GM21717 (cell line): ENCODE measurements at regions not wholly inside any gene's neighbourhood (a gene's known extent, or its start where the extent isn't known, plus 50 kb on each side); places are given as distances from the start of the nearest gene placed in this dataset.
"Not testable (repeated sequence)": the region's sequence is repeated elsewhere in the genome, so short reads cannot be mapped to it uniquely, and the experiment has no call there.

ENCODE experiments used
- ATAC-seq: cut with Tn5 transposase; IDR thresholded peaks from one replicate; pipeline ENCODE4 v1.9.1; 2021; ENCODE audit warnings: mild to moderate bottlenecking, moderate library complexity; ENCODE audit not compliant: unreplicated experiment

DNA sequence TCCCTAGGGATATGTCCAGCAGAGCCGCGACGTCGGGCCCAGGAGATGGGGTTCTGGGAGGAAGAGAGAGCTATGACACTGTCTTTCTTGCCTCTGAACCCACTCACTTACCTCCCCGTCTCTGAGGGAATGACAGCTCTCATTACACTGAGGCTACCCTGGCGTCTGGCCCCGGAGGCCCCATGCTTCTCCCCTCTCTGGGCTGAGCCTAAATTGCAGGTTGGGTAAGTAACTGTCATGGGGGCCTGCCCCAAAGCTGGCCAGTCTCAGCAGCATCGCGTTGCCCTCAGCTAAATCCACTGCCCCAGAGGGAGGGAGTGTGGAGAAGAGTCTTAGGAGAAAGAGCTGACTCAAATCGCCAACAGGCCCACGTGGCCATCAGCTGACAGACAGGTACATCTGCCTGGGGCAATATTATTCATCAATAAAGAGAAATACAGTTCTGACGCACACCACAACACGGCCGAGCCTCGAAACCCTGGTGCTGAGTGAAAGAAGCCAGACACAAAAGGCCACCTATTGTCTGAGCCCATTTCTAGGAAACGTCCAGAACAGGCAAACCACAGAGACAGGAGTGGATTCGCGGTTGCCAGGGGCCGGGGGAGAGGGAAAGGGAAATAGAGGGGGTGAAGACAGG is 156.4 kb downstream of the C16orf95 start:
- no peak for ATAC-seq

DNA sequence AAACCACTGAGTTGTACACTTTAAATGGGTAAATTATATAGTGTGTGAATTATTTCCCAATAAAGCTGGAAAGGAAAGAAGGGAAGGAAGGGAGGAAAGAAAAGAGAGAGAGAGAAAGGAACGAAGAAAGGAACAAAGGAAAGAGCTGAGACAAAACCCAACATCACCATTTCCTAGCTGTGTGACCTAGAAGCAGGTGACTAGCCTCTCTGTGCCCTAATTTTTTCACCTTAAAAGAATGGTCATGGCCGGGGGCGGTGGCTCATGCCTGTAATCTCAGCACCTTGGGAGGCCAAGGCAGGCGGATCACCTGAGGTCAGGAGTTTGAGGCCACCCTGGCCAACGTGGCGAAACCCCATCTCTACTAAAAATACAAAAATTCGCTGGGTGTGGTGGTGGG is 155.8 kb downstream of the C16orf95 start:
- ATAC-seq = not testable (repeated sequence)

DNA sequence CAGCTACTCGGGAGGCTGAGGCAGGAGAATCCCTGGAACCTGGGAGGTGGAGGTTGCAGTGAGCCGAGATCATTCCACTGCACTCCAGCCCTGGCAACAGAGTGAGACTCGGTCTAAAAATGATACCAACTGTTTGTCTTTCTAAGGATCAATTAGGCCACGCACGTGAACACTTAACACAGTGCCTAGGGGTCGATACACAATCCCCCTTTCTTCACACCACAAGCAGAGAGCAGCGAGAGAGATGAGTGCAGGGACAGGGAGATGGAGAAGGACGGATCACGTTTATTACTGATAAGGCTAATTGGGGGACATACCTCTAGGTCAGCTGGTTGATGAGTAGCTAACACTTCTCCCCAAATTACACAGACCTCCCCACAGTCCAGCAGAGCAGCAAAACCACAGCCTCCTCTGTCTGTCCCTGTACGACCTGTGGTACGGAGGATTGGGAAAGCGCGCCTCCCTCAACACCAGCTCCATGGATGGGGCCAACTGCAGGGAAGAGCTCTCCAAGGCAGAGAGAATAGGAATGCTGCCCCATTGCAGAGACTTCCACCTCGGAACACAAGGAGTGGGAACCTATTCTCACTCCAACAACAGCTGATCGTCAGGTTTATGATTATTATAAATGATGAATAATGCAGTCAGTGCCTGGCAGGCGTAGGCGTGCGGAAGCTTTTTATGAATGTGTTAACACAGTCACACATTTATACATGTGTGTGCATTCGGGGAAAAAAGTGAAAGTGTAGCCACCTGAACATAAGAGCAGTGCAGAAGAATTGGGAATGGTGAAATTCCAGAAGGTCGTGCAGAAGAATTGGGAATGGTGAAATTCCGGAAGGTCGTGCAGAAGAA is 155.1 kb downstream of the C16orf95 start:
- no peak for ATAC-seq

DNA sequence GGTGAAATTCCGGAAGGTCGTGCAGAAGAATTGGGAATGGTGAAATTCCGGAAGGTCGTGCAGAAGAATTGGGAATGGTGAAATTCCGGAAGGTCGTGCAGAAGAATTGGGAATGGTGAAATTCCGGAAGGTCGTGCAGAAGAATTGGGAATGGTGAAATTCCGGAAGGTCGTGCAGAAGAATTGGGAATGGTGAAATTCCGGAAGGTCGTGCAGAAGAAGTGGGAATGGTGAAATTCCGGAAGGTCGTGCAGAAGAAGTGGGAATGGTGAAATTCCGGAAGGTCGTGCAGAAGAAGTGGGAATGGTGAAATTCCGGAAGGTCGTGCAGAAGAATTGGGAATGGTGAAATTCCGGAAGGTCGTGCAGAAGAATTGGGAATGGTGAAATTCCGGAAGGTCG is 154.4 kb downstream of the C16orf95 start:
- ATAC-seq = not testable (repeated sequence)

DNA sequence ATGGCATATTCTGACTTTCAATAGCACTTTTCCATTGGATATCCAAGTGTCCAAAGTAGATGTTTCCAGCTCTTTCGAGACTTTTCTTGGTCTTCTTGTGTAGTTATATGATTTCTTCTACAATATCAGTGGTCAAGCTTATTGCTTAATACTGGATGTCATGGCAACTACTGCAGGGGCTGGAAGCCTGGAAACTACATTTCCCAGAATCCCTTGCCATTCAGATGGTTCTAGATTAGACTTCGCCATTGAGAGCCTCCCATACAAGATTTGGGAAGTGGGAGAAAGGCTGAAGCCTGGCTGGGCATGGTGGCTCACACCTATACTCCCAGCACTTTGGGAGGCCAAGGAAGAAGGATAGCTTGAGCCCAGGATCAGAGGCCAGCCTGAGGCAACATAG is 153.6 kb downstream of the C16orf95 start:
- ATAC-seq = no peak

DNA sequence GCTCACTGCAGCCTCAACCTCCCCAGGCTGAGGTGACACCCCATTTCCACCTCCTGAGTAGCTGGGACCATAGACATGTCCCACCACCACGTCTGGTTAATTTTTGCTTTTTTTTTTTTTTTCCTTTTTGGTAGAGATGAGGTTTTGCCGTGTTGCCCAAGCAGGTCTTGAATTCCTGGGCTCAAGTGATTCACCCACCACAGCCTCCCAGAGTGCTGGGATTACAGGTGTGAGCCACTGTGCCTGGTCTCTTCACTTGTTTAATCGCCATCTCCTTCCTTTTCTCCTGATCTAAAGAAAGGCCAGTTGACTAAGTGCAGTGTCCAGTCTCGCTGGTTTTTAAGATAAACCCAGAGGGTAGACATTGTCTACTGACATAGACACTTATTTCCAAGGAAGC is 152.0 kb downstream of the C16orf95 start:
- ATAC-seq = no peak

DNA sequence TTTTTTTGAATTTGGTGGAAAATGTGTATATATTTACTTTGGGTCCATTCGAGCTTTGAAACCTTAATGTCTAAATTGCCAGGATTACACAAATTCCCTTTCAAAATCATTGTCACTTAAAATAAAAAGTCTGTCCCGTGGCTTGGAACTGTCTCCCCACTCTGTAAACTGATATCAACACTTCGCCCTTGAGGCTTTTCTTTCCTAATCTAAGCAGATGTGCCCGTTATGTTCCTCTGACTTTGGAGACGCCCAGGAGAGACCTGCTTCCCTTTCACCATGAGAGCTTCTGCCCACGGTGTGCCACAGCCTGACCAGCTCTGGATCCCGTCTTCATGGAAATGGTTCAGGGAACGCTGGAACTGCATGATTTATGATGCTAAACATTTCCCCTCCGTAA is 151.3 kb downstream of the C16orf95 start:
- no peak for ATAC-seq

DNA sequence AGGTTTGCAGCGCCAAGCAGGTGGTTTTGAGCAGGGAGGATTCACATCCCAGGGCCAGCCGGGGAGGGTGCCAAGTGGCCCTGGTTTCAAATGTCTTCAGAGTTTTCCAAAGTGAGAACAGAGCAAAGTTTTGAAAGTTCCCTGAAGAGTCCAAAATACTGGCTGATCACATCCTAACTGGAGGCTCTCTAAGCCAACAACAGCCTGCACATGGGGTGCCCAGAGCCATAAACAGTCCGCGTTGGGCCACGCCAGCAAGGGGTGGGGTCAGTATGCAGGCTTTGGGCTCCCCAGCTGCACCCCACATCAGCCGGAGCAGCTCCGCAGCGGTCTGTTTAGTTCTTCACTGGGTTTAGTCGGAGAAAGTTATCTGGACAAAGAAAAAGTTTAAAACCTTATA is 150.9 kb downstream of the C16orf95 start:
- no peak for ATAC-seq

DNA sequence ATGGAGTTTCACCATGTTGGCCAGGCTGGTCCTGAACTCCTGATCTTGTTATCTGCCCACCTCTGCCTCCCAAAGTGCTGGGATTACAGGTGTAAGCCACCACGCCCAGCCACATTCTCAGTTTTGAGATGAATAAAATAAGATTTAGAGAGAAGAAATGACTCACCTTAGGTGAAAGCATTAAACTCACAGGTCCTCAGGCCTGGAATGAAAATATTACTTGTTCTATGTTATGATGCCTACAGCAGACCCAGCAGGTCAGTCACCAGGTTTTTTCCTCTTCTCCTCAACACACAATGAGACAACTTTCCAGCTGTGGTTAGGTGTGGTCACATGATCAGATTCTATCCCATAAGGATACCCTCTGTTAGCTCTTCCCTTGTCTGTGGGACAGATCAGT is 150.3 kb downstream of the C16orf95 start:
- ATAC-seq = no peak

DNA sequence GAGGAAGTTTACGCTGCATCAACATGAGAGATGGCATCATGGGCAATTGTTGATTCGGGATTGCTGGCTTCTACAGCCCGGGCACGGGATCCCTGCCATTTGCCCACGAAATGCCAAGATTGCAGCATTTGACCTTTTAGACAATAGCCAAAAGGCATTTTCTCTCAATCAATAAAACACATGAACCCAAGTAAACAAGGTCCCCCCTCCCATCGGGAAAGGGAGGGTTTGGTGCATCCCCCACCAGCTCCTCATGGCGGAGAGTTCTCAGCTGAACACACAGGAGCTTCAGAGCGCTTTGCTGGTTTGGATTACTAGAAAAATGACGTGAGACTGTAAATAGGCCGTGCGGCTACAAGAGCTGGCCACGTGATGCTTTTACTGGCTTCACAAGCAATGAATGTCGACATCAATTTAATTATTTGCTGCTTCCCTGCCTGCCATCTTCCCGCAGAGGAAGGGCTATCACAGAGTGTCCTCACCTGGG is 147.6 kb downstream of the C16orf95 start:
- no peak for ATAC-seq

DNA sequence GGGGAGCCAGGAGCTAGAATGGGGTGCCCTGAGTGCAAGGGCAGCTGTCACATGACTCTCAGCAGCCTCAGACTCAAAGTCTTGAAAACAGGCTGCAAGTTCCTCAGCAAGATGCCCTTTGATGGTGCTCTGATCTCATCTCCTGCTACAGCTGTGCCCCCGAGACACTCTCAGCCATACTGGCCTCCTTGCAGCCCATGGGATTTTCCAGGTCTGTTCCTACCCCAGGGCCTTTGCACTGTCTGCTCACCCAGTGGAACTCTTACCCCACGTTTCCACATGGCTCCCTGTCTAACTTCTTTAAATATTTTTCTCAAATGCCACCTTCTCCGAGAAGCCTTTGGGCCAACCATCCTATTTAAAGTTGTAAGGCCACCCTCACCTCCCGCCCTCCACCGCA is 146.9 kb downstream of the C16orf95 start:
- ATAC-seq = no peak

DNA sequence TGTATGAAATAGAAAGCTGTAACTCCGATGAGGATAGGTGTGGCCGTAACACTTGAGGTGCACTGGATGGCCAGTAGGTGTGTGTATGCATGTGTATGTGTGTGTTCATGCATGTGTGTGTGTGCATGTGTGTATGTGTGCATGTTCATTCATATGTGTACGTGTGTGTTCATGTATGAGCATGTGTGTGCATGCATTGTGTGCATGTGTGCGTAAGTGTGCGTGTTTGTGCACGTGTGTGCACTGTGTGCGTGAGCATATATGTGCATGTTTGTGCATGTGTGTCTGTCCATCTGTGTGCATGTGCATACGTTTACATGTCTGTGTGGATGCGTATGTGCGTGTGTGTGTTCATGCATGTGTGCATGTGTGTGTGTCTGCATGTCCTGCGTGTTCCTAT is 145.5 kb downstream of the C16orf95 start:
- no peak for ATAC-seq

DNA sequence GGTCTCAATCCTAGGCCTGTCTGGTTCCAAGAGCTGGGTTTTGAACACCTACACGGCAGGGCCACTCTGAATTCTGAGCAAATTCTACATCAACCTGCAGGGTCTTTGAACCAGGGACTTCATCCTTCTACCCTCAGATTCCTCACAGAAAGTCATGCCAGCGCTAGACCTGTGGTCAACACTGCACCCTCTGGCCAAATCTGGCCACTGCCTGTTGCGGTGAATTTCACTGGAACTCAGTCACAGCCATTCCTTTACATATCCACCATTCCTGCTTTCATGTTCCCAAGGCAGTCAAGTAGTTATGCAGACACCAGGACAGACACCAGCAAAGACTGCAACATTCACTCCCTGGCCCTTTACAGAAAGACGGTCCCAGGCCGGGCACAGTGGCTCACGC is 144.6 kb downstream of the C16orf95 start:
- no peak for ATAC-seq

DNA sequence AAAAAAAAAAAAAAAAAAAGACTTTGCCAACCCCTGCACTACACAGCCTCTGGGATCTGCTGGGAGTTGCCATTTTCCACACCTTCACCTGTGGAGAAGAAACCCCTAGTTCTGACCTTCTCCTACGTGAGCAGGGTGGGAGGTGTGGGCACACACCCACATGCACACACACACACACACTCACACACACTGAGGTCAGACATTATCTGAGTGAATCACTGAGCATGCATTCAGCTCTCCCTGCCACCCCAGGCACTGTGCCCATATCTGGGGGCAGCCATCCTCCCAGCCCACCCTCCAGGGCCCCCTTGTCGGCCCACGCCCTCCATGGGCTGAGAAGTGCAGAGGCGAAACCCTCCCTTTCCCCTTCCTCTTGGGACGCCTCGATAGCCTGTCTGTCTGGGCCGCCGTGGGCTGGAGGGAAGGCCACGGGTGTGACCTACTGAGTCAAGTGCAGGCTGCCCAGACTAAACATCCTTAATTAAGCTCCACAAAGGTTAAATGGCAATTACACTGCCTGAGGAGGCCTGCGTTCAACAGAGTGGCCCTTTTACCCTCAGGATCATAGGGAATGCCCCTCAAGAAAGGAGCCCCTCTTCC is 143.8 kb downstream of the C16orf95 start:
- no peak for ATAC-seq

DNA sequence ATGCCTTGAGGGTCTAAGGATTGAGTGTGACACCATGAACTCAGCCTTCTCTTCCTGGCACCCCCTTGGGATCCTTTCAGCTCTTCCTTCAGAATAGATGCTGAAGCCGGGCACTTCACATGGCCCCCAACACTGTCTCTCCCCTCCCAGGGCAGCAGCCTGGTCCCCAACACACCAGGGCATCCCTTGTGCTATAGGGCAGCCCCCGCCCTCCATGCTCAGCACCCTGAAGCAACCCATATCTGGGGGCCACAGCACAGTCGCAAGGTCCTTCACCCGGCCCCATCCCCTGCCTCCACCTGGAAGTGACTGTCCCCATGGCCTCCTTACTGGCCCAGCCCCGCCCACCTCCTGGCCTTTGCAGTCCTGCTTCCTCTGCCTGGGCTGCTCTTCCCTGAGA is 143.1 kb downstream of the C16orf95 start:
- no peak for ATAC-seq

DNA sequence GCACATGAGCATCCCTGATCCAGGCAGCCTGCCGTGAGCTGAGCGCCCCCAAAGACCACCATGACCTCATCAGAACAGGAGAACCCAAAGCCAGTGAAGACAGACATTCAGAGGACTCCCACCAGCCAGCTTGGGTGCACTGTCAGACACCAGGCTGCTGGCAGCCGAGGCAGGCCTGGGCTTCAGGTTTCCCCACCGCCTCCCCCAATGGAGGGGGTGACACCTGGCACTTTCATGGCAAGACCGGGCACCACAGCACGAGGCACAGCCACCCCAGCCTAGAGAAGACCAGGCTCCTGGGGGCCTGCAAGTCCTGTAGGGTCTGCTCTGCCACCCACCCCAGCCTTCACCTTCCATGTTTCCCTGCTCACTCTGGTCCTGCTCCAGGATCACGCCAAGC is 140.5 kb downstream of the C16orf95 start:
- no peak for ATAC-seq

DNA sequence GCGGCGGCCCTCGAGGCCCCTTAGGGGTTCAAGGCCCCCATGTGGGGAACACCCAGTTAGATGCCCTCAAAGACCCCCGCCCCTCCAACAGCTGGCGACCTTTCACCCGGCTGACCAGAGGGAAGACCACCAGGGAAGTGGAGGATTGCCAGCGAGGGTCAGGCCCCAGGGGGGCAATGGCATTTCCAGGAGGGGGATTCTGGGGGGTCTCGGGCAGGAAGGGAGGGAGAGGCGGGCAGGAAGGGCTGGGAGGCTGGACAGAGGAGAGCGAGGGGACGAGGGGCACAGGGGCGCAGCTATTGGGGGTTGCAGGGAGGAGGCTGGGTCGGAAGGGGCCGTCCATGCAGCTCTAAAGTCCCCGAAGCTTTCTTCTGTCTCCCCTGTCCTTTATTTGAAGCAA is 139.5 kb downstream of the C16orf95 start:
- ATAC-seq = no peak

DNA sequence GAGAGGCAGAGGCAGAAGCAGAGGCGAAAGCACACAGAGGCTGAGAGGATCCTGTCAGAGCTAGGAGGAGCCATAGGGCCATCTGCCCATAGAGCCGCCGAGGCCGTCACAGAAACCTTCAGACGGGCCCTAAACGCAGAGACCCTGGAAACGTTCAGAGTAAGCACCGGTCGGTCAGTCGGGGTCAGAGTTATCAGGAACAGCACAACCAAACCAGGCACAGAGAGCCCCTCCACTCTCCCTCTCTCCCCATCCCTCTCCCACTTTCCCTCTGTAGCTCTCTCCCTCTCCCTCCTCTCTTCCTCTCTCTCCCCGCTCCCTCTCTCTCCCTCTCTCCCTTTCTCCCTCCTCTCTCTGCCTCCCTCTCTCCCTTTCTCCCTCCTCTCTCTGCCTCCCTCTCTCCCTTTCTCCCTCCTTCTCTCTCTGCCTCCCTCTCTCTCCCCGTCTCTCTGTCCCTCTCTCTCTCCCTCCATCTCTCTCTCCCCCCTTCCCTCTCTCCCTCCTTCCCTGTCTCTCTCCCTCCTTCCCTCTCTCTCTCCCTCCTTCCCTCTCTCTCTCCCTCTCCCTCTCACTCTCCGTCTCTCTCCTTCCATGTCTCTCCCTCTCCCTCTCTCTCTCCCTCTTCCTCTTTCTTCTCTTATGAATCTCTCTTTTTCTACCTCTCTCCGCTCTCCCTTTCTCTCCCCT is 138.9 kb downstream of the C16orf95 start:
- no peak for ATAC-seq

DNA sequence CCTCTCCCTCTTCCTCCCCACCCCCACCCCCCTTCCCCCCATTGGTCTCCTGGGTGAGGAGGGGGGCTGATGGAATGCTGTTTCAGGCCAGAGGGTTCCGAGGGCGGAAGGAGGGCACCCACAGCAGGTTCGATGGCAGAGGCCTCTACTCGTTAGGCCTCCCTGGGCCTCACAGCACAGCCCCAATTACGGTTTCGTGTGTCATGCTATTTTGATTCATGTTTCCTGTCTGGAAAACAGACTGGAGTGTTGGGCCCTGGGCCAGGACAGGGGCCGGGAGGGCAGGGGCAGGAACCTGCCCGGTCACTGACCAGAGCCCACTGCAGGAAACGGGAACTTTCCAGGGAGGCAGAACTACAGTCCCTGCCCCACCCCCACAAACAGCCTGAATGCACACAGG is 138.2 kb downstream of the C16orf95 start:
- ATAC-seq = no peak

DNA sequence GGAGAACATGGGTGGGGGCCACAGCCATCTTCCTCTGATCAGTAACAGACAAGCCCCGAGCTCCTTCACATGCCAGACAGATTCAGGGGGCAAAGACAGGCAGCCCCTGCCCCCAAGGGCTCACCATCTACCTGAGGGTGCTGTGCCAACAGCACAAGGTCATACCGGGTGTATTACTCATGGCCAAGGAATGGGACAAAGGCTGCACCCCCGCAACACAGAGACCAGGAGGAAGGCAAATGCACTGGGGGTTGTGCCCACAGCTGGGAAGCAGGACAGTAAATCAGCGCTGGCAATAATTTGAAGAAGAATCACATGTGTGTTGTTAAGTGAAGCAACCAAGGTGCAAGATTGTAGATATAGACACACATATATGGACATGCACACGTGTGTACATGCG is 137.1 kb downstream of the C16orf95 start:
- ATAC-seq = no peak

DNA sequence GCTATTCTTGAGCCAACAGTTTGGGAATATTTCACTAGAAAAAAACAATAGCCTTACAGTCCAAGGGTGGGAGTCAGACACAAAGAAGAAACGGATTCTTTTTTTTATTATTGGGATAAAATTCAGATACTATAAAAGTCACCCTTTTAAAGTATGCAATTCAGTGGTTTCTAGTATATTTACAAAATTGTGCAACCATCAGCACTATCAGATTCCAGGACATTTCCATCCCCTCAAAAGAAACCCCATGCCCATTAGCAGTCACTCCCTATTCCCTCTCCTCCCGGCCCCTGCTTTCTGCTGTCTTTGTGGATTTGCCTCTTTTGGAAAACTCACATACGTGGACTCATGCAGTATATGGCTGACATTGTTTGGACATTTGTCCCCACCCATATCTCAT is 134.4 kb downstream of the C16orf95 start:
- no peak for ATAC-seq
